ENCODE measurements at regions not wholly inside any gene's neighbourhood (a gene's known extent, or its start where the extent isn't known, plus 50 kb on each side); places are given as distances from the start of the nearest gene placed in this dataset.

GRCh38 chr14:34023824-34024767 lies 73.2 kb upstream of the EGLN3 start (continued):
- TF ChIP-seq IKZF4 (CRISPR knock-in tag; IDR thresholded peaks at IDR 0.05; ENCODE audit: borderline replicate concordance, low read depth, not compliant biosample characterization) (peak; percentile 57), SMC3 (IDR thresholded peaks at IDR 0.05; ENCODE audit: low read length) (peak; percentile 59), NR2F1 (CRISPR knock-in tag; IDR thresholded peaks at IDR 0.05) (peak in 1 of 2 experiments; percentile 31; a peak in 2 of 4 replicates), ZNF775 (CRISPR knock-in tag; IDR thresholded peaks at IDR 0.05; ENCODE audit: borderline replicate concordance) (no peak; the same call in 1 of the 2 replicates), BRD4 (CRISPR knock-in tag; IDR thresholded peaks at IDR 0.05) (peak; percentile 62; the same call in 1 of the 2 replicates), CBX2 (IDR thresholded peaks at IDR 0.05; ENCODE audit: low read depth, low read length) (peak; percentile 43; the same call in 1 of the 2 replicates), CBX2 (CRISPR knock-in tag; IDR thresholded peaks at IDR 0.05; ENCODE audit: low read depth) (no peak), SRF (IDR thresholded peaks at IDR 0.05; ENCODE audit: low read depth, low read length) (peak; percentile 32; the same call in 1 of the 2 replicates), ZXDC (CRISPR knock-in tag; IDR thresholded peaks at IDR 0.05) (no peak), ATF1 (CRISPR knock-in tag; IDR thresholded peaks at IDR 0.05) (no peak), BATF2 (CRISPR knock-in tag; IDR thresholded peaks at IDR 0.05) (no peak), CEBPG (CRISPR knock-in tag; IDR thresholded peaks at IDR 0.05) (peak; percentile 97), ARNT2 (CRISPR knock-in tag; IDR thresholded peaks at IDR 0.05; ENCODE audit: low read depth) (peak; percentile 89), ZEB1 (IDR thresholded peaks at IDR 0.05; ENCODE audit: insufficient replicate concordance, low read depth) (peak; percentile 81), ZBTB33 (CRISPR knock-in tag; IDR thresholded peaks at IDR 0.05) (peak; percentile 84), U2AF1 (optimal IDR thresholded peaks at IDR 0.05; ENCODE audit: low read depth, low read length) (peak; percentile 80), ZNF33B (CRISPR knock-in tag; IDR thresholded peaks at IDR 0.05) (peak; percentile 45; the same call in 1 of the 2 replicates), NR2F6 (IDR thresholded peaks at IDR 0.05) (peak; percentile 79), NR2F6 (CRISPR knock-in tag; IDR thresholded peaks at IDR 0.05) (peak; percentile 82), ZSCAN20 (CRISPR knock-in tag; IDR thresholded peaks at IDR 0.05; ENCODE audit: borderline replicate concordance) (no peak), ZKSCAN8 (CRISPR knock-in tag; IDR thresholded peaks at IDR 0.05; ENCODE audit: borderline replicate concordance) (peak; percentile 96; the same call in 1 of the 2 replicates), ETV5 (CRISPR knock-in tag; IDR thresholded peaks at IDR 0.05; ENCODE audit: borderline replicate concordance) (peak; percentile 97), IKZF1 (IDR thresholded peaks at IDR 0.05) (no peak), ZC3H4 (CRISPR knock-in tag; IDR thresholded peaks at IDR 0.05; ENCODE audit: borderline replicate concordance) (peak; percentile 46; the same call in 1 of the 2 replicates), SALL1 (CRISPR knock-in tag; IDR thresholded peaks at IDR 0.05) (peak; percentile 98), ZNF598 (CRISPR knock-in tag; IDR thresholded peaks at IDR 0.05; ENCODE audit: borderline replicate concordance) (peak; percentile 40; the same call in 1 of the 2 replicates), MIER2 (CRISPR knock-in tag; IDR thresholded peaks at IDR 0.05) (peak; percentile 76)

Measured in HepG2 (cell line).